COLO668 (cell line): ENCODE measurements at regions not wholly inside any gene's neighbourhood (a gene's known extent, or its start where the extent isn't known, plus 50 kb on each side); places are given as distances from the start of the nearest gene placed in this dataset.

Experiments
- DNase-seq: peaks from one replicate; lab custom pipeline; 2025; ENCODE audit not compliant: unreplicated experiment; lab: John Stamatoyannopoulos, UW

DNA sequence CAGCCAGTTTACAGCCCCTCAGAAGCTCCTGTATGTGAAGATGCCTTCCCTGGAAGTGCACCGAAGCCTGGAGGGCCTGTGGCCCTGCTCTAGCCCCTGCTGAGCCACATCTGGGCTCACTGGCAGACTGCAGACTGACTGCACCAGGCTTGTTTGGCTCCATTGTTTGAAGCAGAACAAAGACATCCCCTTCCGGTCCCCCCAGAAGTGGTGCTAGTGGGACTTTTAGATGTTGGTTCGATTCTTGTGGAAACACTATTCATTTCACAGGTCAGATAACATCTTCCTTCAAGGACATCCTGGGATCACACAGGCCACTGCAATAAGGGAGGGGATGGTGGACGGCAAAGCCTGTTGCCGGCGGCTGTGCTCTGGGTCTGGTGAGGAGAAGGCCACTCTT is 57.8 kb upstream of the CBLN2 start:
- DNase-seq: no peak

DNA sequence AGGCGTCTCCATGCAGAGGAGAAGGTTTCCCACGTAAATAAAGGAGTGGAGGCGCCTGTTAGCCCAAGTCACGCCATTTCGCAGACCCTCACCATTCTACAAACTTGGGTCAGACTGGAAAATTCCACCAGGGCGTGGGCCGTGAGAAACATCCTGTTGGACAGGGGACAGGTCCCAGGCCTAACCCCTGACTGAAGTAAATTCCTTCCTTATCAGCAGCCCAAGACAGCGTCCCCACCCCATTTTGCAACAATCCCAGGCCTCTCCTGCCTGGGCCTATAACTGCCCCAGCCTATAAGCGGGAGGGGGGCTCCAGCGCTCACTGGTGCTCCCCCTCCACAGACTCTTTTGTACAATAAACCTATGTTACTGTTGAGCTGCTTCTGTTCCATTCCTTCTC is 57.3 kb upstream of the CBLN2 start:
- DNase-seq: no peak
